G401 (cell line): ENCODE measurements at regions not wholly inside any gene's neighbourhood (a gene's known extent, or its start where the extent isn't known, plus 50 kb on each side); places are given as distances from the start of the nearest gene placed in this dataset.
"Not testable (repeated sequence)": the region's sequence is repeated elsewhere in the genome, so short reads cannot be mapped to it uniquely, and the experiment has no call there.

Experiments
- DNase-seq: peaks from one replicate; pipeline ENCODE4 v3.0.0-alpha.2; 2015; ENCODE audit warnings: low spot score
- in situ Hi-C: cut with HindIII; loops from 2 replicates; pipeline ENCODE4 v1.10.0; 2016; ENCODE audit warnings: low sequenced_read_pairs, mixed read lengths

GRCh38 chr4:77220828-77221613, 64.0 kb downstream of the CCNG2 start:
- no peak for DNase-seq
- in situ Hi-C loops = no loop called here

- no peak for DNase-seq
- in situ Hi-C loops = no loop called here
Observed at GRCh38 chr4:77225022-77225421, 68.0 kb downstream of the CCNG2 start.

GRCh38 chr4:77226939-77227705, 70.1 kb downstream of the CCNG2 start:
- in situ Hi-C loops = no loop called here
- DNase-seq = no peak

GRCh38 chr4:77229433-77229832, 72.4 kb downstream of the CCNG2 start:
- no peak for DNase-seq
- in situ Hi-C loops = no loop called here

- in situ Hi-C loops = no loop called here
- DNase-seq = no peak
Observed at GRCh38 chr4:77232653-77233052, 75.6 kb downstream of the CCNG2 start.

GRCh38 chr4:77235289-77235854, 78.4 kb downstream of the CCNG2 start:
- in situ Hi-C loops = no loop called here
- DNase-seq = no peak

GRCh38 chr4:77236806-77237205, 79.8 kb downstream of the CCNG2 start:
- in situ Hi-C loops = no loop called here
- DNase-seq = no peak

GRCh38 chr4:77240469-77241066, 83.6 kb downstream of the CCNG2 start:
- peak; percentile 44 for DNase-seq
- in situ Hi-C loops = no loop called here

- DNase-seq = no peak
- in situ Hi-C loops = no loop called here
Observed at GRCh38 chr4:77248805-77249204, 91.8 kb downstream of the CCNG2 start.

- in situ Hi-C loops = no loop called here
- DNase-seq = peak; percentile 67
Observed at GRCh38 chr4:77251751-77252150, 94.7 kb downstream of the CCNG2 start.

GRCh38 chr4:77263247-77263646, 106.2 kb downstream of the CCNG2 start:
- in situ Hi-C loops = no loop called here
- no peak for DNase-seq

GRCh38 chr4:77263976-77264375, 107.0 kb downstream of the CCNG2 start:
- DNase-seq, in situ Hi-C loops: not testable (repeated sequence)

- in situ Hi-C loops = no loop called here
- DNase-seq = no peak
Observed at GRCh38 chr4:77264826-77265225, 107.8 kb downstream of the CCNG2 start.

GRCh38 chr4:77268108-77268507, 111.1 kb downstream of the CCNG2 start:
- DNase-seq = no peak
- in situ Hi-C loops = no loop called here

GRCh38 chr4:77269505-77269904, 112.5 kb downstream of the CCNG2 start:
- DNase-seq = no peak
- in situ Hi-C loops = no loop called here

GRCh38 chr4:77273412-77273811, 116.4 kb downstream of the CCNG2 start:
- DNase-seq = no peak
- in situ Hi-C loops = no loop called here

- in situ Hi-C loops, DNase-seq: not testable (repeated sequence)
Observed at GRCh38 chr4:77279114-77279513, 122.1 kb downstream of the CCNG2 start.

GRCh38 chr4:77282305-77282704, 125.3 kb downstream of the CCNG2 start:
- DNase-seq = no peak
- in situ Hi-C loops = no loop called here

- no peak for DNase-seq
- in situ Hi-C loops = no loop called here
Observed at GRCh38 chr4:77284036-77284435, 127.0 kb downstream of the CCNG2 start.

GRCh38 chr4:77286906-77287305, 129.9 kb downstream of the CCNG2 start:
- DNase-seq = no peak
- in situ Hi-C loops = no loop called here
